ENCODE measurements at regions not wholly inside any gene's neighbourhood (a gene's known extent, or its start where the extent isn't known, plus 50 kb on each side); places are given as distances from the start of the nearest gene placed in this dataset.
"Not testable (repeated sequence)": the region's sequence is repeated elsewhere in the genome, so short reads cannot be mapped to it uniquely, and the experiment has no call there.

DNA sequence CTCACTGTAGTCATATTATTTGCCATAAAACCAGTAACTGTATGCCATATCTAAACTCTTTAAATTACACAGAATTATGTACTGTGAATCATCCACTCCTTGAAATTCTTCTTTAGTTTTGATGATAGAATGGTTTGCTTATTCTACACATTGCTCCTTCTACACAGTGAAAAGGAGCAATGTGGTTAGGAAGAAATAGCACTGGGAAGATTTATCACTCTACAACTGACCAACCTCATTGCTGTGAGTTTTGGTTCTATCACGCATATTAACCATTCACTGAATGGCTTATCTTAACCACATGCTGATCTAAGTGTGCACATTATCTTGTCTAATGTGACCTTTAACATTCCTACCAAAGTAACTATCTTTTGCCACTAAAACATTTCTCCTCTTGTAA is 415.7 kb upstream of the NDST4 start:
- no peaks in the 10 kb centered on the region for H3K36me3 ChIP-seq (replicated peaks)
- in situ Hi-C loops (cut with MboI; ENCODE audit: low sequenced_read_pairs), result no loop called here
- no peaks in the 10 kb centered on the region for H3K4me1 ChIP-seq
- no peaks in the 10 kb centered on the region for H3K9me3 ChIP-seq
- no peak overlapping the region for H3K4me3 ChIP-seq
- H3K27me3 ChIP-seq (ENCODE audit: low read depth), result no peaks in the 10 kb centered on the region
- no peak for DNase-seq (ENCODE audit: low spot score in 2 of 2)

DNA sequence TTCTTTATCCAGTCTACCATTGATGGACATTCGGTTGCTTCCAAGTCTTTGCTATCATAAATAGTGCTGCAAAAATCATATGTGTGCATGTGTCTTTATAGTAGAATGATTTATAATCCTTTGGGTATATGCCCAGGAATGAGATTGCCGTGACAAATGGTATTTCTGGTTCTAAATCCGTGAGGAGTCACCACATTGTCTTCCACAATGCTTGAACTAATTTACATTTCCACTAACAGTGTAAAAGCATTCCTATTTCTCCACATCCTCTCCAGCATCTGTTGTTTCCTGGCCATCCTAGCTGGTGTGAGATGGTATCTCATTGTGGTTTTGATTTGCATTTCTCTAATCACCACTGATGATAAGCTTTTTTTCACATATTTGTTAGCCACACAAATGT is 406.1 kb upstream of the NDST4 start:
- H3K27me3 ChIP-seq (ENCODE audit: low read depth); H3K4me1 ChIP-seq; H3K36me3 ChIP-seq (replicated peaks); in situ Hi-C loops (cut with MboI; ENCODE audit: low sequenced_read_pairs); H3K4me3 ChIP-seq; H3K9me3 ChIP-seq: not testable (repeated sequence)
- DNase-seq (ENCODE audit: low spot score in 2 of 2), result peak; percentile 35 to 64

DNA sequence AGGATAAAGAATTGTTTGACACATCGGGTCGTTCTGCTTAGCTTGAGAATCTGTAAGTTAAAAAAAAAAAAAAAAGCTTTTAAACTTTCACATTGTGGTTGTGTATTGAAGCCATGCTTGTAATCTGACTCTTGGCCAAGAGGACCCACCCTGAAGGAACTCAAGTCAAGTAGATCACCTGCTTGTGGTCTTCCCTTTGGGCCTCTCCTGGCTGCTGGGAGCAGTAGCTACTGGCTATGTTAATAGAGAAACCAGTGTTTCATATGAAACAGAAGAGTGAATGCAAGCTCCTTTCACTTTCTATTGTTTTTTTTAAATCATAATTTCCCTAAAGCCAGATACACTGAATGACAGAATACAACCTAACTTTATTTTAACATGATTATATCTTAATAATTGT is 402.4 kb upstream of the NDST4 start:
- no peak overlapping the region for H3K4me3 ChIP-seq
- in situ Hi-C loops (cut with MboI; ENCODE audit: low sequenced_read_pairs), result no loop called here
- no peaks in the 10 kb centered on the region for H3K9me3 ChIP-seq
- H3K4me1 ChIP-seq, result no peaks in the 10 kb centered on the region
- DNase-seq (ENCODE audit: low spot score in 2 of 2), result no peak
- H3K27me3 ChIP-seq (ENCODE audit: low read depth), result no peaks in the 10 kb centered on the region
- H3K36me3 ChIP-seq (replicated peaks), result no peaks in the 10 kb centered on the region

DNA sequence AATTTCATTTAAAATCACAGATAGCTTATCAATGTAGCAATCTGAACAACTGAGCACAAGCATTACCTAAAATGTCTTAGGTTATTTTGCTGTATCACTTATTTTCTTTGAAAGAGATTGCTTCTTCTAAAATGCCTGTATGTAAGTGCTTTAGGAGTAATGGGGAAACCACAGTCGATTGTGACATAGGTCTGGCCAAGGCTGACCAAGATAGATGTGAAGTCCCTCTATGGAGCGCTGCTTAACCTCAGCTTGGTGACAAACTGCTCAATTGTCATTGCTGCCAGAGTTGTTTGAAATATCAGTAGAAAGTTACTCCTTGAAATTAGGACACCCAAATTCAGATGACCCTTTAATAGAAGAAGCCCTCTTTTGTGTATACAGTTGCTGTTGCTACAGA is 401.9 kb upstream of the NDST4 start:
- H3K36me3 ChIP-seq (replicated peaks), result no peaks in the 10 kb centered on the region
- DNase-seq (ENCODE audit: low spot score in 2 of 2), result no peak
- H3K4me3 ChIP-seq, result no peak overlapping the region
- H3K9me3 ChIP-seq, result no peaks in the 10 kb centered on the region
- no peaks in the 10 kb centered on the region for H3K27me3 ChIP-seq (ENCODE audit: low read depth)
- no peaks in the 10 kb centered on the region for H3K4me1 ChIP-seq
- in situ Hi-C loops (cut with MboI; ENCODE audit: low sequenced_read_pairs), result no loop called here

DNA sequence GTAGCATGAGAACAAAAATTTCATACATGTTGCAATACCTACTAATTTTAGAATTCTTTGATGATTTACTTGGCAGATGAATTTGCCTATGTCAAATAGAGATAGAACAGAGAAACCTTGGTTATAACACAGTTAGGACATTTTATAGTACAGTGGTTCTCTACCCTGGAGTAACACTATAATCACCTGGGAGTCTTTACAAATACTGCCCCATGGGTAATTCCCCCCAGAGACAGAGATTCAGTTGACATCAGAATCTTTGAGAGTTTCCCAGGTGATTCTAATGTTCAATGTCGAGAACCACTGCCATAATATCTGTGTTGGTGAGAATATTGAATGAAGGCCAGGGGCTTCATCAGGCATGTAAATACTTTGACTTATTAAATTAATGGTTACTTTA is 401.3 kb upstream of the NDST4 start:
- H3K36me3 ChIP-seq (replicated peaks), result no peaks in the 10 kb centered on the region
- DNase-seq (ENCODE audit: low spot score in 2 of 2), result no peak
- no peaks in the 10 kb centered on the region for H3K27me3 ChIP-seq (ENCODE audit: low read depth)
- in situ Hi-C loops (cut with MboI; ENCODE audit: low sequenced_read_pairs), result no loop called here
- no peaks in the 10 kb centered on the region for H3K4me1 ChIP-seq
- H3K4me3 ChIP-seq, result no peak overlapping the region
- no peaks in the 10 kb centered on the region for H3K9me3 ChIP-seq

DNA sequence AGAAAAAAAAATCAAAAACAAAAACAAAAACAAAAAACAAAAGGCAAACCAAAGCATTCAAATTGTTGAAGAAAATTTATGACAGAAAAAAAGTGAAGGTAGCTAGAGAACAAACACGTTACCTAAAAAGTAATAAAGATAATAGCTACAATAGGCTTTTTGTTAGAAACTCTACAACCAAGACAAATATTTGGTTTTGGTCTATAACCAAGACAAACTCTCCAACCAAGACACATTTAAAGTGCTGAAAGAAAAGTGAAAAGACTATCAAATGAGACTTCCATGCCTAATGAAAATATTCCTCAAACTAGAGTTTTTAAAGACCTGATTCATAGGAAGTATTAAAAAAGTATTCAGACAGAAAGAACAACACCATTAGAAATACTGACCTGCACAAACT is 391.9 kb upstream of the NDST4 start:
- Histone ChIP-seq H3K27me3 (ENCODE audit: low read depth) (no peaks in the 10 kb centered on the region), H3K4me3 (no peak overlapping the region), H3K36me3 (replicated peaks) (no peaks in the 10 kb centered on the region), H3K9me3 (no peaks in the 10 kb centered on the region), H3K4me1 (no peaks in the 10 kb centered on the region)
- no peak for DNase-seq (ENCODE audit: low spot score in 2 of 2)
- in situ Hi-C loops (cut with MboI; ENCODE audit: low sequenced_read_pairs), result no loop called here

DNA sequence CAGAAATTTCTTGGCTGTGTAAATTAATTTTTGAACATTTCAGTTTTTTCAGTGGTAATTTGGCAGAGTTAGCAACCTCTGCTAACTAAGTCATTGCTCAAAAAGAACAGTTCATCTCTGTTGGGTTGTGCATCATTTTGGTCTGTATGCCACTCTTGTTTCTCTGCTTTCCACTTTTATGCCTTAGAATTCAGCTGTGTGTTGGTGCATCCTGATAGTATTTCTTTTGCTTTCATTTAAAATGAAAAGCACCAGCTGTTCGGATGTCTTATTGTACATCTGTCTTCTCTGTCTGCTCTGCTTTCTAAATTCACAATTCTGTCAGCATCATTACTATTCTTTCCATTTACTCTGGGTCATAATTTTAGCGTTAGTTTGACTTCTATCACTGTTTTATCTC is 388.2 kb upstream of the NDST4 start:
- in situ Hi-C loops (cut with MboI; ENCODE audit: low sequenced_read_pairs), result no loop called here
- H3K27me3 ChIP-seq (ENCODE audit: low read depth), result no peaks in the 10 kb centered on the region
- no peak overlapping the region for H3K4me3 ChIP-seq
- H3K4me1 ChIP-seq, result no peaks in the 10 kb centered on the region
- H3K36me3 ChIP-seq (replicated peaks), result no peaks in the 10 kb centered on the region
- H3K9me3 ChIP-seq, result no peaks in the 10 kb centered on the region
- DNase-seq (ENCODE audit: low spot score in 2 of 2), result no peak

DNA sequence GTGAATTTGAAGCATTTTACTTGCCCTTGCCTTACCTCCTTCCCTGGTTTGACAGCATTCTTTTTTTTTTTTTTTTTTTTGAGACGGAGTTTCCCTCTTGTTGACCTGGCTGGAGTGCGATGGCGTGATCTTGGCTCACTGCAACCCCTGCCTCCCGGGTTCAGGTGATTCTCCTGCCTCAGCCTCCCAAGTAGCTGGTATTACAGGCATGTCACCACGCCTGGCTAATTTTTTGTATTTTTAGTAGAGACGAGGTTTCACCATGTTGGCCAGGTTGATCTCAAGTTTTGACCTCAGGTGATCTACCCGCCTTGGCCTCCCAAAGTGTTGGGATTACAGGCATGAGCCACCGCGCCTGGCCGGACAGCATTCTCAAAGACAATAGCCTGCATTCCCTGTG is 380.4 kb upstream of the NDST4 start:
- H3K27me3 ChIP-seq (ENCODE audit: low read depth); H3K9me3 ChIP-seq; H3K4me1 ChIP-seq; in situ Hi-C loops (cut with MboI; ENCODE audit: low sequenced_read_pairs); H3K4me3 ChIP-seq; DNase-seq (ENCODE audit: low spot score in 2 of 2); H3K36me3 ChIP-seq (replicated peaks): not testable (repeated sequence)

DNA sequence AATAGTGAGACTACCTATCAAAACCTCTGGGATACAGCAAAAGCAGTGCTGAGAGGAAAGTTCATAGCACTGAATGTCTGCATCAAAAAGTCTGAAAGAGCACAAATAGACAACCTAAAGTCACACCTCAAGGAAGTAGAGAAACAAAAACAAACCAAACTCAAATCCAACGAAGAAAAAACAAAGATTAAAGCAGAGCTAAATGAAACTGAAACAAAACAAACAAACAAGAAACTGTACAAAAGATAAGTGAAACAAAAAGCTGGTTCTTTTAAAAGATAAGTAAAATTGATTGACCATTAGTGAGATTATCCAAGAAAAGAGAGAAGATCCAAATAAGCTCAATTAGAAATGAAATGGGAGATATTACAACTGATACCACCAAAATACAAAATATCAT is 378.3 kb upstream of the NDST4 start:
- in situ Hi-C loops (cut with MboI; ENCODE audit: low sequenced_read_pairs), result no loop called here
- no peaks in the 10 kb centered on the region for H3K4me1 ChIP-seq
- H3K27me3 ChIP-seq (ENCODE audit: low read depth), result no peaks in the 10 kb centered on the region
- H3K9me3 ChIP-seq, result no peaks in the 10 kb centered on the region
- DNase-seq (ENCODE audit: low spot score in 2 of 2), result no peak
- H3K4me3 ChIP-seq, result no peak overlapping the region
- H3K36me3 ChIP-seq (replicated peaks), result no peaks in the 10 kb centered on the region

DNA sequence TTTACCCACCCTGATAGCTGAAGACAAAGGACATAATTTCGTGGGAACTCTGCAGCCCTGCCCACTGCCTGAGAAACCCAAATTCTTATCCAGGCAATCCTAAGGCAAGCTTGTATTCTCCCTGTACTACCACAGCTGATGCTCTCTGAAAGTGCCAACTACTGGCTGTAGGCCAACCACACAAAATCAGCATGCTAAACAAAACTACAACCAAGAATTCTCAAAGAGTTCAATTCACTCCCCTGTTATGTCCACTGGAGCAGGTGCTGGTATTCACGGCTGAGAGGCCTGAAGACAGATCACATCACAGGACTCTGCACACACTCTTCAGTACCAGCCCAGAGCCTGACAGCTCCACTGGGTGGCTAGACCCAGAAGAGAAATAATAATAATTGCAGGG is 375.9 kb upstream of the NDST4 start:
- H3K27me3 ChIP-seq (ENCODE audit: low read depth), result no peaks in the 10 kb centered on the region
- H3K36me3 ChIP-seq (replicated peaks), result no peaks in the 10 kb centered on the region
- in situ Hi-C loops (cut with MboI; ENCODE audit: low sequenced_read_pairs), result no loop called here
- no peak overlapping the region for H3K4me3 ChIP-seq
- H3K4me1 ChIP-seq, result no peaks in the 10 kb centered on the region
- DNase-seq (ENCODE audit: low spot score in 2 of 2), result no peak
- no peaks in the 10 kb centered on the region for H3K9me3 ChIP-seq

DNA sequence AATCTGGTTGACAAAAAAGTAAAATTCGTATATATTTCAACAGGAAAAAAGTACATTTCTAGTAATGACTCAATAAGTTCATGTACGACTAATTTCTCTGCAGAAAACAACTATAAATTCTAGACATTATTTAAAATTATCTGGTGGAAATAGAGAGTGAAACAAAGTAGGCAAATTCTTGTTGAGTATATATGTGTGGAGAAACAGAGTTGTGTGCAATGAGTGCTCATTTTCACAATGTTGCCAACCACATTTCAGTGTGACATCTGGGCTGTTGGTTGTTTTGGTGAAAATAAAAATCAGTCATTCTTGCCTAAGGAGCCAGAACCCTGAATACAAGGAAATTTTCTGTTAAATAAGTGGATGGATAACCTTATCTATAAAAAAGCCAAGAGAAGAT is 372.0 kb upstream of the NDST4 start:
- H3K4me3 ChIP-seq, result no peak overlapping the region
- no peaks in the 10 kb centered on the region for H3K27me3 ChIP-seq (ENCODE audit: low read depth)
- peaks cover 5% of the 10 kb centered on the region; the same call in 1 of the 2 replicates for H3K4me1 ChIP-seq
- DNase-seq (ENCODE audit: low spot score in 2 of 2), result no peak
- no peaks in the 10 kb centered on the region for H3K36me3 ChIP-seq (replicated peaks)
- H3K9me3 ChIP-seq, result no peaks in the 10 kb centered on the region
- in situ Hi-C loops (cut with MboI; ENCODE audit: low sequenced_read_pairs), result no loop called here

DNA sequence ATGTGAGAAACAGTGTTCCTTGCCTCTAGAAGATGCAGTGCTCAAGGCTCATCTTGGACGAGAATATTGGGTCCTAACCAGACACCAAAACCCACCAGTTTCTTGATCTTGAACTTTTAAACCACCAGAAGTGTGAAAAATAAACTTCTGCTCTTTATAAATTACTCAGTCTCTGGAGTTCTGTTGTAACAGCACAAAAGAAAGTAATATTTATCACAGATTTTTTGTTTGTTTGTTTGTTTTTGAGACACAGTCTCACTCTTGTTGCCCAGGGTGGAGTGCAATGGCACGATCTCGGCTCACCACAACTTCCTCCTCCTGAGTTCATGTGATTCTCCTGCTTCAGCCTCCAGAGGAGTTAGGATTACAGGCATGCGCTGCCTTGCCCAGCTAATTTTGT is 371.1 kb upstream of the NDST4 start:
- H3K4me1 ChIP-seq, result peaks cover 5% of the 10 kb centered on the region; the same call in 1 of the 2 replicates
- in situ Hi-C loops (cut with MboI; ENCODE audit: low sequenced_read_pairs), result no loop called here
- H3K27me3 ChIP-seq (ENCODE audit: low read depth), result no peaks in the 10 kb centered on the region
- no peak overlapping the region for H3K4me3 ChIP-seq
- no peaks in the 10 kb centered on the region for H3K9me3 ChIP-seq
- DNase-seq (ENCODE audit: low spot score in 2 of 2), result no peak
- no peaks in the 10 kb centered on the region for H3K36me3 ChIP-seq (replicated peaks)

DNA sequence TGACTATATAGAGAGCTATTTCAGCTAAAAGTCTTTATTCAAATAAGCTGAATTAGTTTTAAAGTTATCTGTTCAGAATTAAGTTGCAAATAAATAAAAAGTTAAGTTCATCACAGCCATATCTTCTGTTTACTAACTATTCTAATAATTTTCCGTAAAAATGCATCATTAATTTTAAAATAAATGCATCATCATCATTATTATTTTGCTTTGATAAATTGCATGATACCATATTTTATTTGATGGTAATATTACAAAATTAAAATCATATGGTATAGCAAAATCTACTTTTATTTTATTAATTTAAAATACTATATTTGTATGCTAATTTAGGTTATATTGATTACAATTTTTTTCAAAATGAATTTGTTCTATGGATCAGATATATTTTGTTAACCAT is 357.3 kb upstream of the NDST4 start:
- in situ Hi-C loops (cut with MboI; ENCODE audit: low sequenced_read_pairs), result no loop called here
- no peak overlapping the region for H3K4me3 ChIP-seq
- no peaks in the 10 kb centered on the region for H3K9me3 ChIP-seq
- no peaks in the 10 kb centered on the region for H3K27me3 ChIP-seq (ENCODE audit: low read depth)
- no peaks in the 10 kb centered on the region for H3K36me3 ChIP-seq (replicated peaks)
- no peak for DNase-seq (ENCODE audit: low spot score in 2 of 2)
- no peaks in the 10 kb centered on the region for H3K4me1 ChIP-seq

DNA sequence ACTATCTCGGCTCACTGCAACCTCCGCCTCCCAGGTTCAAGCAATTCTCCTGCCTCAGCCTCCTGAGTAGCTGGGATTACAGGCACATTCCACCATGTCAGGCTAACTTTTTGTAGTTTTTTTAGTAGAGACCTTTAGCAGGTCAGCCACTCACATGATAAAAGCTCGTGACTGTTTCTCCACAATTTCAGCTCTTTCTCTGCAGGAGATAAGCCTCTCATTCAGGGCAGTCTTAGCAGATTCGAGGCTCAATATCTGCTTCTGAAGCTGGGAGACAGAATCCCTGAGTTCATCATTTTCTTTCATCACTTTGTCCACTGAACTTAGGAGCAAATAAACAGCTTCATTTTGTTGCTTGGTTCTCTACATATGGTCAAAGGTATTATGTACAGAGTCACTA is 345.9 kb upstream of the NDST4 start:
- H3K4me3 ChIP-seq; H3K36me3 ChIP-seq (replicated peaks); H3K27me3 ChIP-seq (ENCODE audit: low read depth); DNase-seq (ENCODE audit: low spot score in 2 of 2); H3K9me3 ChIP-seq; in situ Hi-C loops (cut with MboI; ENCODE audit: low sequenced_read_pairs); H3K4me1 ChIP-seq: not testable (repeated sequence)

DNA sequence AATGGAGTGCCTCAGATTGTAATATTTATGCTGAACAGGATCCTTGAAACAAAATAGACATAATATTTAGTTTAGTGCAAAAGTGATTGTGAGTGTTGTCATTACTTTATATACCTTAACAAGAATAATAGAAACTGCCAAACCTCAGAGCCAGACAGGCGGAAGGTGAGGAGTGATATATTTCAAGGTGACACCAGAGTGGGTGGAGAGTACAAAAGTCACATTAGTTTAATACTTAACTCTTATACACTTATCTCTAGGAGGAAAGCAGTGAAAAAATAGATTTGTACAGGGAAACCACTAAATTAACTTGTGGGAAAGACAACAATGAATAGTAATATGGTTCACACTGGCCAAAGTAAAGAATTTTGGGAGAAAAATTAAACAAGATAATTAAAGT is 342.8 kb upstream of the NDST4 start:
- Histone ChIP-seq H3K36me3 (replicated peaks) (no peaks in the 10 kb centered on the region), H3K4me1 (no peaks in the 10 kb centered on the region; the same call in 1 of the 2 replicates), H3K9me3 (no peaks in the 10 kb centered on the region), H3K27me3 (ENCODE audit: low read depth) (no peaks in the 10 kb centered on the region), H3K4me3 (no peak overlapping the region)
- DNase-seq (ENCODE audit: low spot score in 2 of 2), result no peak
- in situ Hi-C loops (cut with MboI; ENCODE audit: low sequenced_read_pairs), result no loop called here
